Thyroid gland (tissue), 4 donors: ENCODE measurements at regions not wholly inside any gene's neighbourhood (a gene's known extent, or its start where the extent isn't known, plus 50 kb on each side); places are given as distances from the start of the nearest gene placed in this dataset.

Experiments
- CTCF ChIP-seq, 6 experiments: fragments of 200-600 bp in 3 of 6; fragments of 450-650 bp in 3 of 6; sonication (generic) in 3 of 6; IDR thresholded peaks; one replicate each; pipeline ENCODE4 v1.5.1; 2016 to 2019; ENCODE audit warnings: antibody characterized with exemption in 6 of 6, mild to moderate bottlenecking in 2 of 6, inconsistent platforms in 1 of 6, moderate library complexity in 1 of 6
- POLR2A ChIP-seq, 2 donors: fragments of 450-650 bp; IDR thresholded peaks; one replicate each; pipeline ENCODE4 v1.6.1; 2017; ENCODE audit warnings: antibody characterized with exemption in 2 of 2, mild to moderate bottlenecking in 2 of 2, moderate library complexity in 1 of 2

- no peak for TF ChIP-seq CTCF (IDR thresholded peaks at IDR 0.05)
- no peak for TF ChIP-seq POLR2A (IDR thresholded peaks at IDR 0.05)
Observed at GRCh38 chr3:23691357-23691895, 114.3 kb upstream of the UBE2E1 start.
